Iris pigment epithelial cell (primary cell): ENCODE measurements at regions not wholly inside any gene's neighbourhood (a gene's known extent, or its start where the extent isn't known, plus 50 kb on each side); places are given as distances from the start of the nearest gene placed in this dataset.

Experiments
- DNase-seq: peaks from one replicate; pipeline ENCODE4 v3.0.0-alpha.2; 2011; ENCODE audit warnings: low read depth

DNA sequence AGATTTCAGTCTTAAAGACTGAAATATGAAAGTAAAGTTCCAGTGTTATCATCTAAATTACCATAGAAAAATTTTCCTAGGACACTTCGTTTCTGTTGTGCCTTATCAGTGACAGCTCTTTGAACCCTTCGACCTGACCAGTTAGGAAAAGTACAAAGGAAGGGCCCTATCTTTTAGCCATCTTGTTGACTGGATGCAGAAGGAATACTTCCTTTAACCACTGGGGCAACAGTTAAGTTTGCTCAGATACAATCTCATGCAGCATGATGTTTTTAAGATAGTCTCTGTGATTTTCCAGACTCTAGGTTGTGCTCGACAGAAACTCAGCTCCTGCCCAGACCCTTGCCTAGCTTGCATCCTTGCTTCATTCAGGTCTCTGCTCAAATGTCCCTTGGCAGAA lies 210.5 kb upstream of the RPS6KA3 start:
- no peak for DNase-seq

DNA sequence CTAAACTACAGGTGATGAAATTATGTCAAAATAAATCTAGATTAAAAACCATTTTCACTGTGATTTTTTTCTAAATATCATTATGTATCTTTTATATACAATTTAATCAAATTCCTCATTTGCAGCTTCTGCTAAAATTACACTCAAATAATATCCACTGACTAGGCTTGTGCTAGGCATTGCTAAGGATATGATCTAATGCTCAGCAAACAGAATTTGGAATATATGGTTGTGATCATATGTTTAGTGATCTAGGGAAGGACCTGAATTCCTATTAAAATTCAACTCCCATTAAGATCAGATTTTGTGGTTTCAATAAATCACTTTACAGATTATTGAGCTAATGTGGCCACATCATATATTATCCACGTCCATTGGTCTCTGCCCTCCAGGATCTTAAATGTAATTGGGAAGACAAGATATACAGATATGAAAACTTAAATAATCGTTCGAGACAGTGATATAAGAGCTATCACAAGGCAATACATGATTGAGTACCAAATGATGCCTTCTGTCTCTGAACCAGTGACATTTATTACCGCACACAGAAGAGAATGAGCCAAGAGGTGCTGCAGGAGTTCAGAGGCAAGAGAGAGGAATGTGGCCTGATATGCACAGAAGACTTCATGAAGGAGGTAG lies 206.0 kb upstream of the RPS6KA3 start:
- DNase-seq = no peak

DNA sequence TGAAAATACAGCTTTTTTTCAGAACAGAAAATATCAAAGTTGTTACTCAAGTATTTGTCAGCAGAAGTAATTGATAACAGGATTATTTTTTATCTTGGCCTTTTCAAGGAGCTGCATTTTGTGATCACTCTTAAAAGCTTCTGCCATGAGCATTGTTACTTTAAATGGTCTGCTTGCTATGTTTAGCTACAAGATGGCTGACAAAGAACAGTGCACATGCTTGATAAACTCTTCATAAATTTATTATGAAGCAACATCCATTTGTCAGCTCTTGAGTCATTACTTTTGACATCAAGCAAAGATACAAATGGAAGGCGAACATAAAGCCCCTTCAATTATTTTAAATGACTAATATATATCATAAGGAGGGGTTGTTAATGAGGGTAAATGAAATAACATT lies 205.4 kb upstream of the RPS6KA3 start:
- DNase-seq = no peak

DNA sequence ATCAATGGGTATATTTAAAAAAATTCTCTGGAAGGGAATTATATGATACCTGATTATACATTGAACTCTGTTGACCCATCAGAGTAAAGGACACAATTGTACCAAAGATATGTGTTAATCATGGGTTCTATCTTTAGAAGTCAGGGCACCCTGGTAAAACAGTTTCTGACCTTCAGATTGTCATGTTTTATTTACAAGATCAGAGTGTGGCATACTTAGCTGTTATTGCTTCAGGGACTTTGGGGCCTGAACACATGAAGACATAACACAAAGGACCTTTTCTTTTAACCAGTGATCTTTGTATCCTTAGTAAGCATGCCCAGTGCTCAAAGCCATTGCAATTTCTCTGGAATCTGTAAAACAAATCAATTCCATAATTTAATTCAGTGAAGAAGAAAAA lies 204.8 kb upstream of the RPS6KA3 start:
- no peak for DNase-seq

DNA sequence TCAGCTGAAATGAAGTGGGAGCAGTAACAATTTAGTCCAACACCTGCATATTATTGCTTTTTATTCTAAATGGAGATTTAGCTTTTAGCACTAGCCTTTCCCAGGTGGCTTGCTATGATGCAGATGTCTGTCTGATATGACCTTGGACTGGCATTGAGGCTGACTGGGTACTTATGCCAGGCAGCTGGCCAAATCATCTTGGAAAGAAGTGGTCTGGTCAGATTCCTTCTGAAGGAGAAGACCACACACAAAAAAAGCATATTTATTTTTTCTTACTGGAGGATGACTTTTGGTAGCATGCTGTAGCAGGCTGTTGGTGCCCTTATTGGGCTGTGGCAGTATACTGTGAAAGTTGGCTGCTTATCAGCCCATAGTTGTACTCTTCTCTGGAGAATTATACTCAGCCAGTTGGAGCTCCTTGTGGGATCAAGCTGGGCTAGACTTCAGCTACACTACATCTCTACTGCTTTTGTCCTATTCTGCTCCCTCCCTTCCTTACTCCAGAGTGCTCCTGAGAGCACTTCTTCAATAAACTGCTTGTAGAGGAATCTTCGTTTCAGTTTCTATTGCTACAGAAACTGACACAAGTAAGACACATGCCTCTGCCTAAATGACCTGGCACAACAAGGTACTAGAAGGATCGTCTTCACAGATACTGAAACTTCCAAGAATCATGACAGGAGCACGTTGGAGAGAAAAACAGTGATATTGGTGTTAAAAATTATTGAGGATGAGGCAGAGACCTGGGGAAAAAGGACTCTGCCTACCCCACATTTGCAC lies 196.8 kb upstream of the RPS6KA3 start:
- DNase-seq = no peak

DNA sequence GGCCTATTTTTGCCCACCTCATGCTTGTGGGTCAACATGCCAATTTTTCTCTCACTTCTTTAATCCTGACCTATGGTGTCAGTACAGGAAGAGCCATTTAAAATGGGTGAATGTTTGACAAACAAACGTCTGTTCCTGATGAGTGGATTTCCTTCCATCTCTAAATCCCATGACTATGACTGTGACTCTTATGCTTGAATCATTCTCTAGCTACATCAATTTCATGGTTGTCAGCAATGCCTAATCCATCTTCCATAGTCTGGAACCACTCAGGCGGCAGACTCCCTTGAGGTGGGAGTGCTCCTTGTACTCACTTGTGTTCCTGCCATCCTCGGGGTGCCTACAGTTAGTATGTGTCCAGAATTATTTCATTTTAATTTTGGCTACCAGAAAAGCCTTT lies 194.9 kb upstream of the RPS6KA3 start:
- peak; percentile 21 for DNase-seq

DNA sequence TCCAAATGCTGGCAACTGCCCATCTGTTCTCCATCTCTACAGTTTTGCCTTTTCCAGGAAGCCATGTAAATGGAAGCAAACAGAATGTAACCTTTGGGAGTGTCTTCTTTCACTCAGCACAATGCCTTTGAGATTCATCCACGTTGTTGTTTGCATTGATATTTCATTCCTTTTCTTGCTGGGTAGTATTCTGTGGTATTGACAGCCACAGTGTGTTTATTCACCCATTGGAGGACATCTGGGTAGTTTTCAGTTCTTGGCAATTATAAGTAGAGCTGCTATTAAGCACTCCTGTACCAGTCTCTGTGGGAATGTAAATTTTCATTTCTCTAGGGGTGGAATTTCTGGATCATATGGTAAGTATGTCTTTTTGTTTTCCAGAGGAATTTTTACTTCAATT lies 194.3 kb upstream of the RPS6KA3 start:
- DNase-seq = no peak

DNA sequence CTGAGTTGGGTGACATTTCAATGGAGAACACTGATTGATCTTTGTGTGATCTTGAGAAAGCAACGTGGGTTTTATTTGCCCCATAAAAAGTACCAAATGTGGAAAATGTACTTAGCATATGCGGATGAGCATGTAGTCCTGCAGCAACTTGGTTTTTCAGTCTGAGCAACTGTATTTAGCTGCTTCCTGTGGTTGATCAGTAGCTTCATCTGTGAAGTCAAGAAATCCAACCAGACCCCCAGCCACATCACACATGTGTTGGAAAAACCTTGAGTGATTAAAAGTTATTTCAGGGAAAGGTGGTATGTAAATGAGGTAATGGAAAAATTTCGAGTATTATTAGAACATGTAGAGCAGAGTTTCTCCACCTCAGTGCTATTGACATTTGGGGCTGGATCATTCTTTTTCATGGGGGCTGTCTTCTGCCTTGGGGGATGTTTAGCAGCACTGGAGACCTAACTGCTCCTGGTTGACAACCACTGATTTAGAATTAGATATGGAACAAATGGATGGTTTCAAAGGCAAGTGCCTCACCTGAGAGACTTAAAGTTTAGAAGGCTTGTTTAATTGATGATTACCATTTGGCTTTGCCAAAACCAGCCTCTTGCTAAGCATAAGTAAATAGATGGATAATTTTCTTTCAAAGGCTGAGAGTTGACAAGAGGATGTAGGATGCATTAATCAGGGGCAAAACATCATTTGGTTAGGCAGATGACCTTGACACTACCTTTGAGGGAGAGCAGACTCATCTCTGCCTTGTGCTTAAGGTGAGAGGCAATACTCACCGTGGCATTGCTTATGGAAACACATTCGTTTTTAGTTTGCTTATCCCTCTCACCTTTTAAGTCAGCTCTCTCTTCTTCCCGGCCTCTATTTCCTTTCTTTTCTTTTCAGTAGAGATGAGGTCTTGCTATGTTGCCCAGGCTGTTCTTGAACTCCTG lies 193.0 kb upstream of the RPS6KA3 start:
- DNase-seq = no peak

DNA sequence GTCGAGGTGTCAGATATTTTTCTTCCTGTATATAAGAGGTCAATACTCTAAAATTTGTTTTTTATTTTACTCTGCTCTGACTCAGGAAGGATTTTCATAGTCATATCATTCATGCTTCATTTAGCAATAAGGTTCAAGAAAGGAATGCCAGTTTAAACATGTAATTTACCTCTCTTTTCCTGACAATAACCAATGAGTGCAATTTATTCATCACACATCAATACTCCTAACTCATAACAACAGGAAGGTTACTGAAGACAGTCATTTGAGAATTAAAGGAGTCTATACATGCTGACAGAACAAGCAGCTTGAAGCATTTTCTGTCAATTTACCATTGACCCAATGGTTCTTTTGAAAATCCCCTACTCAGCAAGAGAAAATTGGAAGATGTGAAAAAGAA lies 190.3 kb upstream of the RPS6KA3 start:
- DNase-seq = no peak

DNA sequence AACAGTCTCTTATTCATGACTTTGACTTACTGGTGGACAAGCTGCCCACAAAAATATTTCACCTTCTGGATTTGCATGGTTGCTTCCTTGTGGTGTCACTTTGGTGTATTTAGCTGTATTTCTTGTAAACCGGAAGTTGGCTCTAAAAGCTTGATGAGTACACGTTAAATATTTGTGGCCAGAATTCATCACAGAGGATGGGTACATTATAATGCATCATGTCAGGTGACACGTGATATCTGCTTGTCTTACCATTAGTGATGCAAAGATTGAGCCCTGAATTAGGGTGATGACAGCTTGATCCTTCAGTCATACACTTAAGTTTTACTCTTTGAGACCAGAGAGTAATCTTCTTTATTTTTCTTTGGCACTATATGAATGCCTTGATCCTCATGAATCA lies 188.3 kb upstream of the RPS6KA3 start:
- no peak for DNase-seq

DNA sequence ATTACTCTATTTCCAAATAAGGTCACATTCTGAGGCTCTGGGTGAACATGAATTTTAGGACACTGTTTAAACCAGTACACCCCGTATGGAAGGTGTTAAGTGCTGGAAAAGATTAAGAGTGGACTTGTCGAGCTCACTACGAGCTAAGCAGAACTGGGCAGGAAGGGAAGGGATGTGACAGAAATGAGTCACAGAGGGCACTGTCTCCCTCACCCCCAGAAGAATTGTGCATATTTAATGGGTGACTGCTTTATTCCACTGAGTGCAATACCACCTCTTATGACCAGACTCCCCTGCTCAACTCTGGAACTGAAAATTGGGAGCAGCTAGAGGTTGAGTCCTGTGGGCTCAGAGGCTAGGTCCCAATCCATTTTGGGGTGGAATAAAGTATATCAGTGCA lies 187.4 kb upstream of the RPS6KA3 start:
- DNase-seq = no peak

DNA sequence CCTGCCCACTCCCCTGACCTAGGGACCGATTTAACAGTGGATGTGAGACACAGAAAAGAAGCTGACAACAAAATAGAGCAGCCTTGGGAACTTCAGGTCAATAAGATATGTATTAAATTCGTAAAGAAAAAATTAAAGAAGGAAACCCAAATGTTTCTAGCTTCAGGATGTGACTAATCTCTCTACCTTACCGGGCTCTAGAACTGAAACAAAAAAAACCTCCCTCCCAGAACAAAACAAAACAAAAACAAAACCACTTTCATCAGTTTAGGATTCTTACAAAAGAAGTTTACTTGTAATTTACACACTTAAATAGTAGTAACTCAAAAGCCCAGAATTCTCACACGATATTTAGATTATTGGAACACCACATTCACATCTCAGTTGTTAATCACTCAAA lies 185.8 kb upstream of the RPS6KA3 start:
- DNase-seq = no peak

DNA sequence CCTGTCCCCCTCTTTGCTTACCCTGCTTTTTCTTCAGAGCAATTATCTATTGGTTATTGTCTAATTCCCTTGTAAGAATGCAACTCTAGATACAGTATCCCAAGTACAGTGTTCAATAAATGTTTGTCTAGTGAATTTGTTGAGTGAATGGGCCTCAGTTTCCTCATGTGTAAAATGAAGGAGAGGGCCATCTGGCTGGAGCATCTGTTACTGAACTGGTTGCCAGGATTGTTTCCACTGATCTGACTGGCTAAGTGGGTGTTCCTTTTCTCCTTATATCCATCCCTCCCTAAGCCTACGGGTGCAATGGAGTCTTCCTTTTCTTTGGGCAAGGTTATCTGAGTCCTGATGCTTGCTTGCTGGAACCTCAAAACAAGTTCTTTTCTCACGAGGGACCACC lies 185.2 kb upstream of the RPS6KA3 start:
- no peak for DNase-seq

DNA sequence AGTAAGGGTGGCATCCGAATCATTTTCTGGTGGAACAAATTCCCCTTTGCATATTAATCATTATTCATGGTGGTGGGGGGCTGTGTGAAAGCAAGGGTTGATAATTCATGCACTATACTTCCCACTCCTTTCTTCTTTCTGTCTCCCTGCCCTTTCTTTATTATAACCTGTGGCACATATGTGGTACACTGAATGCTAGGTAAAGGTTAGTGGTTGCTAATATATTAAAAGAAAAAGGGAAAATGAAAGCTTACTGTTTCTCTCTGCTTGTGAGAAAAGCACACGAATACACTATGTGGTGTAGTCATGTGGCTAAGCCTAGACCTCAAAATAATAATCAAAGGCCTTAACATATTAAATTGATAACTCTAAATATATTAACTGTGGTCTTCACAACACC lies 178.4 kb upstream of the RPS6KA3 start:
- DNase-seq = no peak

DNA sequence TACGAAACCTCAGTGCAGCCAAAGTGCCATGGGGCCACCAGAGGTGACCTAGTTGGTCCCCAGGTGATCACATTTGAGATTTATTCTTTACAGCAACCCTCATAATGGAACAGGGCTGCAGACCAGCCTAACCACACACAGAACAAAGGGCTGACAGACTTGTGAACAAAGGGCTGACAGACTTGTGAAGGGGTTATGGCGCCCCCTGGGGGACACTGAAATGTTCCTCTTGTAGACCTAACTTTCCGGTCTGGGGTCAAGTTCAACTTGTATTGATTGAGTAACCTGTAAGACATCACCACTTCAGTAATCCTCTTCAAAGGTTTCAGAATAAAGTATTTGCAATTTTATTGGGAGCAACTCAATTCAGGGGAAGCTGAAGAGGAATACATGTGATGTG lies 175.9 kb upstream of the RPS6KA3 start:
- peak; percentile 84 for DNase-seq

DNA sequence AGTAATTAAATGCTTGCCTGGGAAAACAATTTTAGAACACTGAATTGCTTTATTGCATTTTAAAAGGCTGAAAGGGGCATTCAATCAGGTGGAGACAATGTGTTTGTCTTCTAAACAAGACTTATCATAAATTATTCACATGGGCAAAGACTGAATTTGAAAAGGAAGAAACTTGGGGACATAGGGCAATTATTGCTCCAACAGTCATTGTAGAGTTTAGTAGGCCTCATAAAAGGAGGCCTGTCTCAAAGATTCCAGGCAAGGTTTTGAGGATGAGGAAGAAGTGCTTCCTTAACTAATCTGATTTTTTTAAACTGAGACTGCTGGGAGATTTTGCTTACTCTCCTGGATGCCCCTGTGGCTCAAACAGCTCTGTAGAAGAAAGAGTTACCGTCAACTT lies 174.4 kb upstream of the RPS6KA3 start:
- no peak for DNase-seq

DNA sequence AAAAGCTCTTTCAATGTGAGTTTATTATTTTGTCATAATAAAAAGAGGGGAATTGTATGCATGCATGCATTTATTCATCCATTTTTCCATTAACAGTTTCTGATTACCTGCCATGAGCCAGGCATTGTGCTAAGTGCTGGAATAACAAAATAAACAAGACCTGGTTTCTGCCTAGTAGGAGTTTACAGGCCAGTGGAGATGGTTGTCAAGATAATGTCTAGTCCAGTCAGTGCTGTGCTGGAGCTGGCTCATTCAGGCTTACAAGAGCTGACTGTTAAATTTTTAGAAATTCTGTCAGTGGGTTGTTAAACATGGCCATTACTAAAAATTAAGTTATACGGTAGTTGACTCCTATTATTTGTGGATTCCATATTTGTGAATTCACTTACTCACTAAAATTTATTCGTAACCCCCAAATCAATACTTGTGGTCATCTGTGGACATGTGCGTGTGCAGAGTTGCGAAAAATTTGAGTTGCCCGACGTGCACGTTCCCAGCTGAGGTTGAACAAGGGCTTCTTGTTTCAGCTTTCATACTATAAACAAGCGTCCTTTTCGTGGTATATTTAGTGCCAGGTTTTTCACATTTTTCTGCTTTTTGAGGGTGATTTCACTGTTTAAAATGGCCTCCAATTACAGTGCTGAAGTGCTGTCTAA lies 172.3 kb upstream of the RPS6KA3 start:
- no peak for DNase-seq

DNA sequence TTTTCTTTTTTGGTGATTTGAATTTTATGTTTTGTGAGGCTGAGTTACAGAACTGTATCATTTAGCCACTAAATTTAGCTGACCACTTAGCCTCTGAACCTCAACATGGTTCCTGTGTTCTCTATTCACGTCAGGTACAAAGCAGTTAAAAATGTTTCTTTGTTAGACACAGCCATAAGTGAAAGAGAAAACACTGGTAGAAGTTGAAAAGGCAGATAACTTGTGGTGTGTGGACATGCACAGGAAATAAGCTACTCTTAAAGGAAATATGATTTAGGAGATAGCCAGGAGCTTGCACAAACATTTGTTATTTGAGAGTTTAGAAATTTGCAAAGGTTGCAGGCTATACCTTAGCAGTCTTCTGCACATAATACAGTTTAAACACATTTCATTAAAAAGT lies 171.0 kb upstream of the RPS6KA3 start:
- no peak for DNase-seq

DNA sequence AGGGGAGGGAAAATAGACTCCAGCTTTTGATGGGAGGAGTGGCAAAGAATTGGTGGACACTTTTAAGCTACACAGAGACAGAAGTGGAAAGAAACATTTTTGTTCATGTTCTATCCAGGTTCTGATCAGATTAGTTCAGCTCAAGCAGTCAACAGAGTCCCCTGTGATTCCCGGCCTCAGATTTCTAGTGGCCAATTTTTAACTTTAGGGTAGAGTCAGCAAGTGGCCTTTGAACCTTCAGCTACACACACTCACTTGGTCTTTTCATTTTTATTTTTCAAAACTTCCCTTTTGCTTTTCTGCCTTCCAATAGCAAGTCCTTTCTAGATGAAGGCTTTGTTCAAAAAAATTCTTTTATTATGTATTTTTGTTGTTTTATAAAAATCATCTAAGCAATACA lies 169.2 kb upstream of the RPS6KA3 start:
- DNase-seq = no peak

DNA sequence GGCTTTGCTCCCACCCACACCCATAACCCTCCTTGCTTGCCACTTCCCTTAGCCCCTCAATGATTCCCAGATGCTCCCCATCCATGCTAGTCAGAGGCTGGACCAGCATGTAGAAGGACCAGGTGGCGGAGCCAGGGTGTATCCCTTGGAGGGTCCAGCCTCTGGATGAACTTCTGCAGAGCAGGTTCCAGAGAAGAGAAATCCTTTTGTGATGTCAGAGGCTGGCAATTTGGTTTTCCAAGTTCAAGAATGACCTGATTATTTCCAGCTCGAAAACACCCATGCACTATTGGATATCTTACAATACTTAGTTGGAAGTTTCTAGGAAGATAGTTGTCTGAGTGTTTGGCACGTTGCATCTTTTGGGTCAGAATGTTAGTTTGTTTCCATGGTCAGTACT lies 168.3 kb upstream of the RPS6KA3 start:
- DNase-seq = no peak

DNA sequence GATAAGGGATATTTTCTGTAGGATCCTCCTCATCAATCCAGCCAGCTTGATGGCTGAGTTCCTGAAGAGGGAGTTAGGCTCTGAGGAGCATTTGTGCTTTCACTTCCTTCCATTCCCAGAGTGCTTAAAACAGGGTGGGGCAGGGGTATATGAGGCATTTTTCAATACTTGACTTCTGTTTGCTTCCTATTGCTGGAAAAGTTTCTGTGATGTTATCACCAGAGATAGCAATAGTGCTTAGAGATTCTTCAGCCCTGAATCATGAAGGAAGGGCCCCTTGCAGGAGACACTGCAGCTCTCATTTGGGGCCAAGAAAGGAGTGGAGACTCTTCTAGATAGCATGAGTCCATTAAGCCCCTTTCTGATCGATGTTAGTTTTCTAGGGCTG lies 166.7 kb upstream of the RPS6KA3 start:
- DNase-seq = peak; percentile 20

DNA sequence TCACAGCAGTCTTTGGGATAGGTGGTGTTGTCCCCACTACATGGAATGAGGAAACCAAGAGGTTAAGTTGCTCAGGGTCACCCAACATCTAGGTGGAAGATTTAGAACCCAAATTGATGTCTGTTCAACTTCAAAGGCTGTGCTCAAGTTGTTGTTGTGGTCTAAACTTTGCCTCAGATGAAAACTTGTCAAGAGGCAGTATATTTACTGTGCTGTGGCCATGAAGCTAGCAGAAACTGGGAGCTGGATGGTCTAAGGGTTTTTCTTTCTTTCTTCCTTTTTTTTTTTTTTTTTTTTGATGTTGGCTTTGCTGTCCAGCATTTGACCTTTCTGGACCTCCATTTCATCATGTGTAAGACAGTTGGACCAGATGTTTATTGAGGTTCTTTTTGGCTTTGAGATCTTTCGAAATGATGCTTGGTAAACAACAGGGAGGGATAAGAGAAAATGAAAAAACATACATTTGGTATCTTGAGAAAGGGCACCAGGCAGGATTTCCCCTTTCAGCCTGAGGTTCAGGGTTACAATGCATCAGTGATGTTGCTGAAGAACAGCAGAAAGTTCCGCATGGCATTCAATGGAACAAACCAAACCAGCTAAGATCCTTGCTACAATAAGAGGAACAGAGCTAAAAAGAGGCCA lies 166.2 kb upstream of the RPS6KA3 start:
- DNase-seq = peak; percentile 16
